GM12891 (cell line): ENCODE measurements at regions not wholly inside any gene's neighbourhood (a gene's known extent, or its start where the extent isn't known, plus 50 kb on each side); places are given as distances from the start of the nearest gene placed in this dataset.

Experiments
- PAX5 ChIP-seq: IDR thresholded peaks from 2 replicates; pipeline ENCODE4 v1.6.1; 2011; ENCODE audit warnings: low read length, moderate library complexity, mild to moderate bottlenecking; ENCODE audit not compliant: insufficient read depth, severe bottlenecking
- POLR2A ChIP-seq: IDR thresholded peaks from 2 replicates; pipeline ENCODE4 v1.6.1; 2011; ENCODE audit warnings: low read depth, low read length, control low read depth
- POLR2AphosphoS5 ChIP-seq: IDR thresholded peaks from 2 replicates; pipeline ENCODE4 v1.6.1; 2011; ENCODE audit warnings: low read depth, low read length, control low read depth
- POU2F2 ChIP-seq: IDR thresholded peaks from 2 replicates; pipeline ENCODE4 v1.6.1; 2011; ENCODE audit warnings: low read depth, mild to moderate bottlenecking, control low read depth, low read length, moderate library complexity
- SPI1 ChIP-seq: IDR thresholded peaks from 2 replicates; pipeline ENCODE4 v1.6.1; 2011; ENCODE audit warnings: low read depth, low read length, control low read depth
- TAF1 ChIP-seq: IDR thresholded peaks from 2 replicates; pipeline ENCODE4 v1.6.1; 2011; ENCODE audit warnings: low read depth, low read length, control low read depth

GRCh38 chr14:48454887-48455286, 779.5 kb upstream of the MDGA2 start:
- no peak for TF ChIP-seq POLR2A
- no peak for TF ChIP-seq POLR2AphosphoS5
- TF ChIP-seq SPI1: no peak
- TF ChIP-seq PAX5: no peak
- no peak for TF ChIP-seq TAF1
- TF ChIP-seq POU2F2: no peak
